NB4 (cell line): ENCODE measurements at regions not wholly inside any gene's neighbourhood (a gene's known extent, or its start where the extent isn't known, plus 50 kb on each side); places are given as distances from the start of the nearest gene placed in this dataset.

Experiments used
- CTCF ChIP-seq: IDR thresholded peaks from one replicate; pipeline ENCODE4 v1.5.1; 2012; ENCODE audit warnings: low read depth, low read length
- MAX ChIP-seq: IDR thresholded peaks from 2 replicates; pipeline ENCODE4 v1.6.1; 2011; ENCODE audit warnings: low read depth, low read length
- POLR2A ChIP-seq: IDR thresholded peaks from 2 replicates; pipeline ENCODE4 v1.6.1; 2011; ENCODE audit warnings: mild to moderate bottlenecking; ENCODE audit not compliant: insufficient read length; ENCODE audit errors: extremely low read depth

- TF ChIP-seq CTCF (no peak), MAX (no peak), POLR2A (no peak)
Observed at GRCh38 chr5:73387149-73387591, 61.4 kb downstream of the FOXD1 start.
